HG03108 (cell line): ENCODE measurements at regions not wholly inside any gene's neighbourhood (a gene's known extent, or its start where the extent isn't known, plus 50 kb on each side); places are given as distances from the start of the nearest gene placed in this dataset.
A peak's percentile ranks its signal among the peaks of the same experiment; 100 is the strongest.

ENCODE experiments used
- ATAC-seq: cut with Tn5 transposase; IDR thresholded peaks from one replicate; pipeline ENCODE4 v1.9.1; 2021; ENCODE audit warnings: moderate library complexity; ENCODE audit not compliant: unreplicated experiment

GRCh38 chr6:115728171-115728570 lies 332.5 kb downstream of the FRK start:
- no peak for ATAC-seq

- no peak for ATAC-seq
Observed at GRCh38 chr6:115721564-115721963, 339.1 kb downstream of the FRK start.

- ATAC-seq: no peak
Observed at GRCh38 chr6:115720900-115721299, 339.8 kb downstream of the FRK start.

DNA sequence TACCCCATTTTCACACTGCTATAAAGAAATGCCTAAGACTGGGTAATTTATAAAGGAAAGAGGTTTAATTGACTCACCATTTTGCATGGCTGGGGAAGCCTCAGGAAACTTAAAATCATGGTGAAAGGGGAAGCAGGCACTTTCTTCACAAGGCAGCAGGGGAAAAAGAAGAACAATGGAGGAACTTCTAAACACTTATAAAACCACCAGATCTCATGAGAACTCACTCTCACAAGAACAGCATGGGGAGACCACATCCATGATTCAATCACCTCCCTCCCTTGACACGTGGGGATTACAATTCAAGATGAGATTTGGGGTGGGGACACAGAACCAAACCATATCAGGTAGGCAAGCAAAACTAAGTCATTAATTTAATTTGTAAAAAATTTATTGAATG lies 343.2 kb downstream of the FRK start:
- no peak for ATAC-seq

- peak; percentile 94 for ATAC-seq
Observed at GRCh38 chr6:115717062-115717461, 343.6 kb downstream of the FRK start.

DNA sequence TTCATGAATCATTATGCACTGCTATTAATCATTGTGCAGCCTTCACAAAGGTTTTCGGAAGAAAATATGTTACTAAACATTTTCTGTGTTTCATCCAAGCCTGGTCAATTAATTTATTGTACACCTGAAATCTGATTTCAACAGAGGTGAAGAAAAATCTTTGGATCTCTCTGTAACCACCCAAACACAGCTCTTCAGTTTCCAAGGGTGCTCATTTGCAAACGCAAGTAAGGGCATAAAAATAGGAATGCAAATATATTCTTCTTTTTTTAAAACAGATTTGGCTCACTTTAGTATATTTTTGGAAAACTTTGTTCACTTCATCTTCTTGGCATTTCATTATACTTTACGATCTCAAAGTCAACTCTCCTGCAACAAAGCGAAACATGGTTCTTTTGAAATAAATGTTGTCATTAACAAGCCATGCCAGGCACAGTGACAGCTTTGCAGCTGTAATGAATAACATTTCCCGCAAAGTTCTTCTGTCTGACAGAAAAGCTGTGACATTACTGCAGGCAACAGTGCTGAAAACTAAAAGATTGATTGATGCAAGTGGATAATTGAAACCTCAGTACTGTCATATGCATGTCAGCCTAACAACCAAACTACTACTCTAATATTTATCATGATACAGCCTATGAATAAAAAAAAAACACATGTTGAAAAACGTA lies 348.3 kb downstream of the FRK start:
- ATAC-seq: no peak

- no peak for ATAC-seq
Observed at GRCh38 chr6:115708850-115709249, 351.8 kb downstream of the FRK start.

DNA sequence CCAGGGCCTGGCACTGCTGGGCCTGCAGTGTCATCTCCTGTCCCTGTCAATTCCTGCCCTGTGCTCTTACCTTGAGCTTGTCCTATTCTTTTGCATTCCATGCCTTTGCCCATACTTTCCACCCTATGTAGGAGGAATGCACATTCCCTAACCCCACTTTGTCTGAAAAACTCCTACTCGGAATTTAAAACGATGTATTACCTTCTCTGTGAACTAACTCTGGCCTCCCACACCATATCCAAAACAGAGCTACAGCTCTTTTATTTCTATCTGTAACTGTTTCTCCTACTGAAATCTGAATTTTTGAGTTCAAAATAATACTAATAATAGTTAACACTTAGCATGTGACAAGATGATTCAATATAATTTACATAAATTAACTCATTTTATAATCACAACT lies 353.7 kb downstream of the FRK start:
- no peak for ATAC-seq

DNA sequence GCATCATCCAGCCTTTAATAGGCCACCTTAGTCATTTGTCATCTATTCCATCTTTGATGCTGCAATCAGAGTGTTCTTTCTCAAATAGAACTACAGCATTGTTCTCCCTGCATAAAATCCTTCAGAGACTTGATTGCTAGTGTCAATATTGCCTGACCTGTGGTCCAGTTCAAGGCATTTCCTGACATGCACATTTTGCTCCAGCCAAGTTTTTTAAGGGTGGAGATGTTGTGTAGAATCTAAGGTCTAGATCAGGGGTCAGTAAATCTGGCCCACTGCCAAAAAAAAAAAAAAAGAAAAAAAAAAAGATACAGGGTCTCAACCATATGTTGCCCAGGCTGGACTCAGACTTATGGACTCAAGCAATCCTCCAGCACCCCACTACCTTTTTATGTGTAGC lies 354.4 kb downstream of the FRK start:
- no peak for ATAC-seq

- ATAC-seq: no peak
Observed at GRCh38 chr6:115704028-115704427, 356.7 kb downstream of the FRK start.

GRCh38 chr6:115691433-115691832 lies 369.3 kb downstream of the FRK start:
- ATAC-seq: no peak

- ATAC-seq: no peak
Observed at GRCh38 chr6:115690854-115691253, 369.8 kb downstream of the FRK start.

DNA sequence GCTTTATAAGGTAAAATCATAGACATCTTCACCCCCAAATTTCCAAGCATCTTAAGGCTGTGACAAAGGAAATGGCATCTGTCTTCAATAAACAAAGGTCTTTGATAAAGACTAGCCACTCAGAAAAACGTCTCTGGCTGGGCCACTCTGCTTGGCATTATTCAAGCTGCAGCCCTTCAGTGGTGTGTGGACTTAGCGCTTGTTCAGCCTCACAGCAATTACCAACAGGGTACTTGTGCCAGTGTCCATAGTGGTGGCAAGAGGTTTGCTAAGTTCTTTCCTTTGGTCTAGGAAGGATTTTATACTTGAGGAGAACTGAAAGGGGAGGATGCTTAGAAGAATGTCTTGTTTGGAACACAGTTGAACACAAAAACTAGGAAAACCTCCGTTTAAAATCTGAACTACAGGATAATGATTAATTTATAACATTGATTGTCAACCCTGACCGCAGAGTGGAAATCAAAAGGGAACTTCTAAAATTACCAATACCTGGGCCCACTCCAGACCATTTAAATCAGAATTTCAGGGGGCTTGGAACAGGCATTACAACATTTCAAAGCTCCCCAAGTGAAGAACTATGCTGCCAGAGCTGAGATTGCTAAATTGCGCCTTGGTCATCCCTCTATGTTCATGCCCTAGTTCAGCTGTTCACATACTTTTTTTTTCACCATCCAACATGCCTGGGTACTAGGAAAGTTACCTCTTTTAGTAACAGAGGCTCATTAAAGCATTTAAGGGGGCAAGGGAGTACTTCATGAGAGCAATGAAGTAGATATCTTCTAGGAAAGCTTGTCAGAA lies 378.5 kb downstream of the FRK start:
- ATAC-seq: no peak

GRCh38 chr6:115680621-115681020 lies 380.1 kb downstream of the FRK start:
- ATAC-seq: no peak

DNA sequence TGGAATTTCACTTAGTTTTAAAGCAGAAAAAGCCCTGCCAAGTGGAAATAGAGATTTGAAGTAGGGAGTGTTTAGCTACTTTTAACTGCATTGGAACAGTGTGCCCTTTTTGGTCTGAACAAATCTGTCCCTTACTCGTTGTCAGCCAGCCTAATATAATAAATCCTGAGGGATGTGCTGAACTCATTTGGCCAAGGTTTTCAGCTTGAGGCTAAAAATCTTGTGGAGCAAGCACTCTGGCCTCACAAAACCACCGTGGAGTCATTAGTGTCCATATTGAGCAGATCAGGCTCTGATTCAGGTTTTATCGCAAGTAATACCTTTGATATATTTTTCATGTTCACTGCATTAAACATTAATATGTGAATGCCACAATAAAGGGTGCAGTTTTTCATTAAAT lies 383.5 kb downstream of the FRK start:
- ATAC-seq: no peak

DNA sequence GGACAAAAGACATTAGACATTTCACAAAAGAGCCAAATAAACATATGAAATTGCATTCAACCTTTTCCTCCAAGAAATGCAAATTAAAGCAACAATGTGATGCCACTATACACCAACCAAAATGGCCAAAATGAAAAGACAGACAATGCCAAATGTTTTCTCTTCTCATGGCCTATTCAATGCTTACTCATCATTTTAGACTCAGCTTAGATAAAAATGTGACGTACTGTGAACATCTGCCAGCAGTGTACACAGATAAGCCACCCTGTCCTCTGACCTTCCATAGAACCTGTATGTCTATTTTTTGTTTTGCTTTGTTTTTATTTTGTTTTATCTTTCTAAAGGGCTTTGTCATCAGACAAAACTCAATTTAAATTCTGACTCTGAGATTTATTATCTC lies 385.2 kb downstream of the FRK start:
- ATAC-seq: no peak

DNA sequence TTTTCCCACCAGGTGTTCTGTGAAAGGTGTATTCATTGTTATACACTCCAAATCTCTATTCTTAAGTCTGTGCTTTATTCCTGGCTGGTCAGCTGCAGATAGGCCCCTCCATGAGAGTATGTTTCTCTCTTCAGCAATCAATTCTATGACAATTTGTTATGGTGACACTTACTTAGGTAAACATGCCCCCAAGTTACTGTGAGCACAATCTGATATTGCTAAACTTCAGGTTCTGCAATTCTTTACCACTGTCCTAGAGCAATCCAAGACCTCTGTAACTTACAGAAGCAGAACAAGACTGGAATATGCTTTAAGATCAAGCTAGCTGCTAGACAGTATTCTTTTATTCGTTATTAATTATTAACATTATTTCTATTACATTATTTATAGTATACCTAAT lies 391.9 kb downstream of the FRK start:
- no peak for ATAC-seq

- no peak for ATAC-seq
Observed at GRCh38 chr6:115668211-115668610, 392.5 kb downstream of the FRK start.

DNA sequence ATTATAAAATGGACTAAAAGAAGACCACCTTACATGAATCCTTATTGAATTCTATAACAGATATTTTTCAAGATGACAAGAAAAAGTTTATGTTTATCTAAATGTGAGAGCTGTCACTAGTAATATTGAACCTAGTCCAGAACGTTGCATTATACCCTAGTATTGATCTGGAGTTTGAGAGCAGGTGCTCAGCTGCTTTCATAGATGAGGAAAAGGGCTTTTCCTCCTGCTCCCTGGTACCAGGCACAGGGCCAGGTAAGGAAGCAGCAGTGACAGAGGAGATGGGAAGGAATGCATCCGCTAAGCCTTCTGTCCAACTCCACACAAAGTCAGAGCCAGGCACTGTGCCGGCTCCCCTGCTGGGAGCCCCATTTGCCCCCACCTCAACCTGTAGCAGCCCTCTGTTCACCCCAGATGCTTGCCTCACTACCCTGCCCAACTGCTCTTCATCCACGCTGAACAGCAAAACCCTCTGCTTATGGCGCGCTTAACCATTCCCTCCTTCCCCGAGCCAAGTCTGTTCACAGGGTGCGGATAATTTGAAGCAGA lies 393.1 kb downstream of the FRK start:
- no peak for ATAC-seq

DNA sequence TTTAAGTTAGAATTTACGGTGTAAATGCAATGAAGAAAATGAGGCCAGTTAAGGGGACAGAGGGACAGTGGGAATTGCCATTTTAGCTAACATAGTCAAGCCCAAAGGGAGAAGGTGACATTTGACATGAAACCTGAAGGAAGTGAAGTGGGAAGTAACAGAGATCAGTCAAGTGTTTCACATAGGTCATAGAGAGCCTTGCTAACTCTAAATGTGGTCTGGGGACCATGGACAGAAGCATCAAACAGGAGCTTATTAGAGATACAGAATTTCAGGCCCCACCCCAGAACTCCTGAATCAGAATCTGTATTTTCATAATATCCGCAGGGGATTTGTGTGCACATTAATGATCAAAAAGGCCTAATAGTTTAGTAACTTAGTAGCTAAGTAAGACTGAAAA lies 393.7 kb downstream of the FRK start:
- no peak for ATAC-seq

- no peak for ATAC-seq
Observed at GRCh38 chr6:115665310-115665709, 395.4 kb downstream of the FRK start.

DNA sequence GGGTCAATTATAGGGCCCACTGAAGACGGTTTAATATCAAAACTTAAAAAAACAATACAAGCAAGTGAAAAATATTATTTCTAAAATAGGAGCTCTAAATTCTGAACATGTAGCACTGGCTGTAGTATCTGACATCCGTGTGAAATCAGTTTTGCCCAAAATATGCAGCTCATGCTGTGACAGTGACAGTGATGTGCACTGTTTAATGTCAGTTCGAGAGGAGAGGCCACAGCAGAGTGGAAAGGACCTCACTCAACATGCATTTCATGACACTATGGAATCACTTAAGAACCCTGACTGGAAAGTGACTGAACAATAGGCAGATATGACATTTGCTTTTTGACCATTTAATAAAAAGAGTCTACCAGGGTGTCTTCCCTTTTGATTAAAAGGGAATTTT lies 397.0 kb downstream of the FRK start:
- ATAC-seq: no peak
